COLO668 (cell line): ENCODE measurements at regions not wholly inside any gene's neighbourhood (a gene's known extent, or its start where the extent isn't known, plus 50 kb on each side); places are given as distances from the start of the nearest gene placed in this dataset.
"Not testable (repeated sequence)": the region's sequence is repeated elsewhere in the genome, so short reads cannot be mapped to it uniquely, and the experiment has no call there.

Source experiments
- DNase-seq: peaks from one replicate; lab custom pipeline; 2025; ENCODE audit not compliant: unreplicated experiment; lab: John Stamatoyannopoulos, UW

DNA sequence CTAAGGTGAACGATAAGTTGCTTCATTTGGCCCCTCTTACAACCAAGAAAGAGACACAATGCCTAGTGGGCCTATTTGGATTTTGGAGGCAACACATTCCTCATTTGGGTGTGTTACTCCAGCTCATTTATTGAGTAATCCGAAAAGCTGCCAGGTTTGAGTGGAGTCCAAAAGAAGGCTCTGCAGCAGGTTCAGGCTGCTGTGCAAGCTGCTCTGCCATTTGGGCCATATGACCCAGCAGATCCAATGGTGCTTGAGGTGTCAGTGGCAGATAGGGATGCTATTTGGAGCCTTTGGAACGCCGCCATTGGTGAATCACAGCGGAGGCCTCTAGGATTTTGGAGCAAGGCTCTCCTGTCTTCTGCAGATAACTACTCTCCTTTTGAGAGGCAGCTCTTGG lies 176.4 kb downstream of the AKR1D1 start:
- not testable (repeated sequence) for DNase-seq

DNA sequence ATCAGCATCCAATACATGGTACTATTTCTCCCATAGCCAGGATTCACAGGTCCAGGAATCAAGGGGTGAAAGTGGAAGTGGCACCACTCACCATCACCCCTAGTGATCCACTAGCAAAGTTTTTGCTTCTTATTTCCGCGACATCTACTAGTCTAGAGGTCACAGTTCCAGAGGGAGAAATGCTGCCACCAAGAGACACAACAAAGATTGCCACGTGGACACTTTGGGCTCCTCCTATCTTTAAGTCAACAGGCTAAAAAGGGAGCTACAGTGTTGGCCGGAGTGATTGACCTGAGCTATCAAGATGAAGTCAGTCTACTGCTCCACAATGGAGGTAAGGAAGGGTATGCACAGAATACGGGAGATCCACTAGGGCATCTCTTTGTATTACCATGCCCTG lies 178.2 kb downstream of the AKR1D1 start:
- DNase-seq = no peak

DNA sequence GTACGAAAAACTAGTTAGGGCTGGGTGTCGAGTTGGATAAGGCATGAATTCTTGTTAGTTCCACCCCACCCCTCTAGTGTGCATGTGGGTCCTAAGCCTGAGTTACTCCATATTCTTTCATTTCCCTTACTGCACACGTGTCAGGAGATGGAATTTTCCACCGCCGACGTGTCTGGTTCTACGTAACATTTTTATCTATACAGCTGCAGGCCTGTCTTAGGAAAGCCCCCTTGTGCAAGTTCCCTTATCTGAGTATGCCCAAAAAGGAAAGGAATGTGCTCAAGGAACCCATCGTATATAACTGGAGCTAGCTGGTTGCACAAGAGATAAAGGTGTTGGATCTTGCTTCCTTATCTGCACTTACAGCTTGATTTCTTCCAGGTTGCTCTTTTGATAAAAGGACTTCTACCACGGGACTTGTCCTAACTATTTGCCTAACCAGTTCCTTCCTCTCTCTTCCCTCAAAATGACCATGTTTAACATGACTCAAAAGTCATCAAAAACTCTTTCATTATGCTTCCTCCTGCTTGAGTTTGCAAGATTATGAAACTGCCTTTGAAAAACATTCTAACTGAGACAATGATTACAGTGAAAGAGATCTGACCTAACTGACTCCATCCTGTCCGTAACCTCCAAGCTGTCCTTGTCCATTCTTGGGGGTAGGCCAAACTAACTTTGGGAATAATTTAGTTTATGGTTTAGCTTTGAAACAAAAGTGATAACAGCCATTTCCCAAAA lies 181.4 kb downstream of the AKR1D1 start:
- DNase-seq = no peak

DNA sequence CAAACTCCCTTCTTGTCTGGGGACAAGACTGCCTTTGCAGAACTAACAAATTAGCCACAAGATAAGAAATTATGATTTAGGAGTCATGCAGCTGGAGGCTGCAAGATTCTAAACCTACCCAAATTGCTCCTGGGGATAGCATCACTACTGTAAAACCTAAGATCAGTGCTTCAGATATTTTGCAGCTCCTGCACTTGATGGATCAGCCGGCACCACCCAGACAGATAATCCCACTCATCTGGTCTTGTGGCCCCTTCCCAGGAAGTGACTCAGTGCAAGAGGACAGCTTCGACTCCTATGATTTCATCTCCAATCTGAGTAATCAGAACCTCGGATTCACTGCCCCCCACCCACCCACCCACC lies 181.9 kb downstream of the AKR1D1 start:
- DNase-seq = no peak

DNA sequence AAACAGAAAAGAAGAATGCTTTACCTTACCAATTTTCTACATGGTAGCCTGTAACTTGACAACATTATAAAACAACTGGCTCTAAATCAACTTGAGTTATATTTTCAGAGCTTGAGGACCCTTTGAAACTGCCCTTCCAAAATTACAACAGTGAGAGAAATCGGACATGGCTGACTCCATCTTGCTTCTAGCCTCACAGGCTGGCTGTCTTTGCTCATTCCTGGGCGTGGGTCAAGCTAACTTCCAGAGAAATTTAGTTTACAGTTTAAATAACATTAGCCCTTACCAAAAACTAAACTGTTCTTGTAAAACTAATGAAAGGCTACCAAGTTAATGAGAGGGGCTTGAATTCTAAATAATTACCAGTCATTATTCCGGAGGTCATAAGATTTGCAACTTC lies 183.4 kb downstream of the AKR1D1 start:
- no peak for DNase-seq

- DNase-seq = no peak
Observed at GRCh38 chr7:138267934-138268333, 191.7 kb downstream of the AKR1D1 start.

GRCh38 chr7:138276891-138277290 lies 183.2 kb upstream of the TRIM24 start:
- DNase-seq = no peak

DNA sequence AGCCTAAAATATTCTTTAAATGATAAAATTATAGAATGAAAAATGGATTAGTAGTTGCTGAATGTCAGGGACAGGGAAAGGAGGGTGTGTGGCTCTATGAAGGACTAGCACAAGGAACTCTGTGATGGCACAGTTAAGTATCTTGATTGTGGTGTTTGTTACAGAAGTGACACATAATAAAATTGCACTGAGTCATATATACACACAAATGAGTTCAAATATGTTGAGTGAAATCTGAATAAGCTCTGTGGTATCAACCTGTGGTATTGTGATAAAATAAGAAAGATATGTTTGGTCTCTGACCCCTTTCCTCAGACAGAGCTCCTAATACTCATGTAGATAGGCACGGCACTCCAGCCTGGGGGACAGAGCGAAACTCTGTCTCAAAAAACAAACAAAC lies 181.5 kb upstream of the TRIM24 start:
- no peak for DNase-seq

DNA sequence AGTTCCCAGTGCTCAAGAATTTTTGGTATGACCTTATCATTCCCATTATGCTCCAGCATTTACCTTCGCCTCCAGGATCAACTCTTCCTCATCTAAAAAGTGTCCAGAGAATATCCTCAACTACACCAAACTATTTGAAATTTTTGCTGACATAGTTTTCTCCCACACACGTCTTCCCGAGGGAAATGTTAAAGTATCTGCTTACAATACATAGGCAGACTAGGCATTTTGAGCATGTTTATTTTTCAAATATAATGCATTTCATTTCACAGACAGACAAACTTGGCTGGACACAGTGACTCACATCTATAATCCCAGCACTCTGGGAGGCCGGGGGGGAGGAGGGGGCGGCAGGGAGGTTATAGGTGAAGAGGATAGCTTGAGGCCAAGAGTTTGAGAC lies 177.1 kb upstream of the TRIM24 start:
- no peak for DNase-seq

- DNase-seq = no peak
Observed at GRCh38 chr7:138285129-138285528, 174.9 kb upstream of the TRIM24 start.

DNA sequence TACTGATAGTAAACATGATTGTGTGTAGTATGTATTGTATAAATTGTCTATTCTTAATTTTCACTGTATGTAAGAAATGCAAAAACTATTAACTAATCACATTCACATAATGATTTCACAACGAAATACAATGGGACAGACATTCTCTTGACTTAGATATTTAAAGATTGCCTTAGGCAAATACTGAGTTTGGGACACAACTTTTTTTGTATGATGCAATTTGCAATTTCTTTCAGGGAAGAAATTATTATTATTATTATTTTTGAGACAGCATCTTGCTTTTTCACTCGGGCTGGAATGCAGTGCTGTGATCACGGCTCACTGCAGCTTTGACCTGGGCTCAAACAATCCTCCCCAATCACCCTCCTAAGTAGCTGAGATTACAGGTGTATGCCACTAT lies 173.2 kb upstream of the TRIM24 start:
- DNase-seq = no peak

DNA sequence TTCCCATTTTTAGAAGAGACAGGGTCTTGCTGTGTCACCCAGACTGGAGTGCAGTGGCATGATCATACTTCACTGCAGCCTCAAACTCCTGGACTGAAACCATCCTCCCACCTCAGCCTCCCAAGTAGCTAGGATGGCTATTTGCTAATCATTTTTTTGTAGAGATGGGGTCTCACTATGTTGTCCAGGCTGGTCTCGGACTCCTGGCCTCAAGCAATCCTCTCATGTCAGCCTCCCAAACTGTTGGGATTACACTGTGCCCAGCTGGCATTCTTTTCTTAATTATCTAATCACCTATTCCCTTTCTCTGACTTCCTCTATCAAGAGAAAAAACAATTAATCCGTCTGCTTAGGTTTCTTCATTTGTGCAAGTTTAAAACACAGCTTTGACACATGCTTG lies 172.5 kb upstream of the TRIM24 start:
- no peak for DNase-seq

DNA sequence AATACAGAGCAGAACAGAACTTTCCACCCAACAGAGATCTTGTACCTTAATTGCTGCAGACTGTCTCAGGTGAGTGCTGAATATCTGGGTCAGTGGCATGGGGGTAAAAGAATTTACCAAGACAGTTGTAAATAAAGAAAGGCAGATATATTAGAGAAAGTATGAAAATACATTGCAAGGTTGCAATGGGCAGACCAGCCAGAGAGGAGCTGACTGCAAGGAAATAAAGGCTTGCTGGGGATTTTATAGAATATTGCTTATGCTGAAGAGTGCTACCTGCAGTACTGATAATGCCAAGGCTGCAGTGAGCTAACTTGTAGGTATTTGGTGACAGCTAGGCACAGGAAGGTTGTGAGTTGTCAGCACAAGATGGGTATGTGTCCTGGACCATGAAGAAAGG lies 171.0 kb upstream of the TRIM24 start:
- DNase-seq = no peak

GRCh38 chr7:138289864-138290263 lies 170.2 kb upstream of the TRIM24 start:
- no peak for DNase-seq

DNA sequence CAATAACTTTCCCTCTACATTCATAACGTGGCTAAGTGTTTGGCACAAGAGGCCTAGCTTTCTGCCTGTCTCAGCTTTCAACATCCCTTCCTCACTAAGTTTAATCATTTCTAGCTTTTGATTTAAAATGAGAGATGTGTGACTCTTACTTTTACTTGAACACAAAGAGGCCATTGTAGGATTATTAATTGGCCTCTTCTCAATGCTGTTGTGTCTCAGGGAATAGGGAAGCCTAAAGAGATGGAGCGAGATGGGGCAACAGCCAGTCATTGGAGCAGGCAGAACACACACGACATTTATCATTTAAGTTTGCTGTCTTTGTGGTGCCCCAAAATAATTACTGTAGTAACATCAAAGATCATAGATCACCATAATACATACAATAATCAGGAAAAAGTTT lies 167.1 kb upstream of the TRIM24 start:
- no peak for DNase-seq

- DNase-seq = no peak
Observed at GRCh38 chr7:138295049-138295637, 164.9 kb upstream of the TRIM24 start.

- no peak for DNase-seq
Observed at GRCh38 chr7:138297526-138297925, 162.5 kb upstream of the TRIM24 start.

- DNase-seq = no peak
Observed at GRCh38 chr7:138299066-138299465, 161.0 kb upstream of the TRIM24 start.

DNA sequence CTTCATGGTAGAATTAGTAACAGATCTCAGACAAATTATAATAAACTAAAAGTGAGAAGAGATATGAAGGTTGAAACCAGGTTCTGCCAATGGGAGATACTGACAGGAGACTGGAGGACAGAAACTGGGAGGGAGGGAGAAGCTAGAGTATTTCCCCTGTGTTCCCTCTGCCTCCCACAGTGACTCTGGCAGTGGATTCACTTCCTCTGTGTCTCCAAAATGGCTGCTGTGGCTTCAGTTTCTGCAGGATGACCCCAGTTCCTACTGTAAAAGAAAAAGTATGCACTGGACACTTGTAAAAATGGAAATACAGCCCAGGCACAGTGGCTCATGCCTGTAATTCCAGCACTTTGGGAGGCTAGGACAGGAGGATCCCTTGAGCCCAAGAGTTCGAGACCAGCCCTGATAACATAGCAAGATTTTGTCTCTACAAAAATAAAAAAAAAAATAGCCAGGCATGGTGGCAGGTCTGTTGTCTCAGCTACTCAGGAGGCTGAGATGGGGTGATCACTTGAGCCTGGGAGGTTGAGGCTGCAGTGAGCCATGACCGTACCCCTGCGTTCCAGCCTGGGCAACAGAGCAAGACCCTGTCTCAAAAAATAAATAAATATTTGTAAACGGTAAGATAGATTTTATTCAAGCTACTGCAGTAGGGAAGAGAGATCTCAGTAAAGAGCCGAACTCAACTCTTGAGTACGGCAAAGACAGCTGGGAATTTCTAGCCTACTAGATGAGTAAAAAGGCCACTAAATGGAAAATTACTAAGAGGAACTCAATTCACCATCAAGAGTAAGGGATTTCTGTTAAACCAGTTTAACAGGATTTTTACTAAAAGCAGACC lies 156.6 kb upstream of the TRIM24 start:
- DNase-seq = no peak

GRCh38 chr7:138304071-138304320 lies 156.1 kb upstream of the TRIM24 start:
- DNase-seq = no peak

- no peak for DNase-seq
Observed at GRCh38 chr7:138307633-138308032, 152.4 kb upstream of the TRIM24 start.

- DNase-seq = no peak
Observed at GRCh38 chr7:138308136-138308535, 151.9 kb upstream of the TRIM24 start.

GRCh38 chr7:138309186-138309585 lies 150.9 kb upstream of the TRIM24 start:
- DNase-seq = no peak
